Fibroblast of skin of left quadriceps (primary cell): ENCODE measurements at regions not wholly inside any gene's neighbourhood (a gene's known extent, or its start where the extent isn't known, plus 50 kb on each side); places are given as distances from the start of the nearest gene placed in this dataset.
"Not testable (repeated sequence)": the region's sequence is repeated elsewhere in the genome, so short reads cannot be mapped to it uniquely, and the experiment has no call there.

Source experiments
- DNase-seq, 2 experiments: peaks; one replicate each; pipeline ENCODE4 v3.0.0-alpha.2; 2013; ENCODE audit warnings: low read depth in 2 of 2

GRCh38 chr6:44037276-44037675 is 90.0 kb downstream of the MRPL14 start:
- not testable (repeated sequence) for DNase-seq

GRCh38 chr6:44036699-44037101 is 90.6 kb downstream of the MRPL14 start:
- DNase-seq = no peak

GRCh38 chr6:44036196-44036595 is 91.1 kb downstream of the MRPL14 start:
- no peak for DNase-seq

- no peak for DNase-seq
Measured at GRCh38 chr6:44035621-44036020, 91.6 kb downstream of the MRPL14 start.

GRCh38 chr6:44034931-44035345 is 92.3 kb downstream of the MRPL14 start:
- no peak for DNase-seq

GRCh38 chr6:44034391-44034861 is 92.8 kb downstream of the MRPL14 start:
- DNase-seq = no peak

GRCh38 chr6:44030812-44031454 is 96.3 kb downstream of the MRPL14 start:
- DNase-seq = no peak

- no peak for DNase-seq
Measured at GRCh38 chr6:44029444-44030185, 97.6 kb downstream of the MRPL14 start.

- no peak for DNase-seq
Measured at GRCh38 chr6:44028789-44029310, 98.4 kb downstream of the MRPL14 start.

- DNase-seq = no peak
Measured at GRCh38 chr6:44025226-44025625, 102.0 kb downstream of the MRPL14 start.

GRCh38 chr6:44024574-44025219 is 102.6 kb downstream of the MRPL14 start:
- DNase-seq = no peak

GRCh38 chr6:44023586-44024454 is 103.4 kb downstream of the MRPL14 start:
- DNase-seq = no peak

GRCh38 chr6:44022671-44023352 is 104.4 kb downstream of the MRPL14 start:
- no peak for DNase-seq

- no peak for DNase-seq
Measured at GRCh38 chr6:44022296-44022661, 105.0 kb downstream of the MRPL14 start.

- no peak for DNase-seq
Measured at GRCh38 chr6:44021589-44022295, 105.5 kb downstream of the MRPL14 start.

GRCh38 chr6:44020664-44021425 is 106.4 kb downstream of the MRPL14 start:
- no peak for DNase-seq

GRCh38 chr6:44020148-44020547 is 107.1 kb downstream of the MRPL14 start:
- no peak for DNase-seq

- DNase-seq = not testable (repeated sequence)
Measured at GRCh38 chr6:44017307-44017706, 109.9 kb downstream of the MRPL14 start.

GRCh38 chr6:44016131-44016870 is 111.0 kb downstream of the MRPL14 start:
- DNase-seq = peak; percentile 64 to 73
